Psoas muscle (tissue), 7 donors: ENCODE measurements at regions not wholly inside any gene's neighbourhood (a gene's known extent, or its start where the extent isn't known, plus 50 kb on each side); places are given as distances from the start of the nearest gene placed in this dataset.

Source experiments
- ATAC-seq, 4 donors: fragments of 200-7000 bp; cut with Tn5 transposase; one replicate each; pipeline ENCODE4 v1.9.1; 2020; ENCODE audit warnings: moderate library complexity in 3 of 4, mild to moderate bottlenecking in 2 of 4
- DNase-seq, 2 donors: peaks; one replicate each; pipeline ENCODE4 v3.0.0-alpha.2; 2020
- H3K27ac ChIP-seq: fragments of 200-600 bp; one replicate; pipeline ENCODE4 v1.8.0; 2022
- H3K27me3 ChIP-seq, 3 donors: fragments of 200-600 bp in 1 of 3; one replicate each; pipeline versions ENCODE4 v1.6.1 to v1.8.0; 2013 to 2022; ENCODE audit warnings: low read length in 2 of 3, mild to moderate bottlenecking in 2 of 3, moderate library complexity in 1 of 3; ENCODE audit not compliant: insufficient read depth in 3 of 3
- H3K36me3 ChIP-seq, 2 donors: fragments of 200-600 bp in 1 of 2; one replicate each; pipeline versions ENCODE4 v1.6.1 to v1.8.0; 2013 to 2022; ENCODE audit warnings: low read depth in 1 of 2, mild to moderate bottlenecking in 1 of 2, moderate library complexity in 1 of 2; ENCODE audit not compliant: insufficient read depth in 1 of 2
- H3K4me1 ChIP-seq: fragments of 200-600 bp; one replicate; pipeline ENCODE4 v1.8.0; 2022
- H3K4me3 ChIP-seq: fragments of 200-600 bp; one replicate; pipeline ENCODE4 v1.8.0; 2022; ENCODE audit warnings: mild to moderate bottlenecking
- H3K9me3 ChIP-seq: fragments of 200-600 bp; one replicate; pipeline ENCODE4 v1.8.0; 2022
- CTCF ChIP-seq: fragments of 200-600 bp; IDR thresholded peaks from one replicate; pipeline ENCODE4 v1.8.0; 2022; ENCODE audit warnings: antibody characterized with exemption
- WGBS, 3 donors: extraction: QIAGEN DNeasy Blood & Tissue Kit; methylation state at CpG; one replicate each; pipeline versions ENCODE4 v1.1.6 to v1.1.7; 2013; 5-methylcytosine and 5-hydroxymethylcytosine counted together
- intact Hi-C, 2 donors: fragments of 100-400 bp; cut with DNase I; formaldehyde crosslinking; loops; one replicate each; pipeline versions ENCODE4 v1.11.0 to v1.14.2; 2022
- donor health status: healthy with polysubstance abuse.
- donor health status: DM: no; HTN: no; CAD: no; lungs with moderate emphysema.
- donor health status: Bipolar disorder and iron deficiency.
- donor health status: healthy.
- donor health status: DM: yes; HTN: yes; CAD: no.
- donor health status: DM: no; HTN: no; CAD: no.
- donor health status: DM: yes; HTN: yes; CAD: no.

DNA sequence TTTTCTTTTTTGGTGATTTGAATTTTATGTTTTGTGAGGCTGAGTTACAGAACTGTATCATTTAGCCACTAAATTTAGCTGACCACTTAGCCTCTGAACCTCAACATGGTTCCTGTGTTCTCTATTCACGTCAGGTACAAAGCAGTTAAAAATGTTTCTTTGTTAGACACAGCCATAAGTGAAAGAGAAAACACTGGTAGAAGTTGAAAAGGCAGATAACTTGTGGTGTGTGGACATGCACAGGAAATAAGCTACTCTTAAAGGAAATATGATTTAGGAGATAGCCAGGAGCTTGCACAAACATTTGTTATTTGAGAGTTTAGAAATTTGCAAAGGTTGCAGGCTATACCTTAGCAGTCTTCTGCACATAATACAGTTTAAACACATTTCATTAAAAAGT is 171.0 kb upstream of the RPS6KA3 start:
- TF ChIP-seq CTCF: no peak
- 44 to 58% (median 51%) methylated on average over 1 of the region's 1 CpG for whole genome bisulfite sequencing, 3 donors
- Histone ChIP-seq H3K27ac (no peak overlapping the region), H3K4me3 (no peak overlapping the region), H3K9me3 (no peaks in the 10 kb centered on the region), H3K36me3 (no peaks in the 10 kb centered on the region), H3K4me1 (no peaks in the 10 kb centered on the region), H3K27me3 (no peaks in the 10 kb centered on the region)
- no peak for DNase-seq
- intact Hi-C loops: no loop called here
- no peak for ATAC-seq

GRCh38 chrX:20435913-20436312 is 169.2 kb upstream of the RPS6KA3 start:
- intact Hi-C loops: no loop called here
- ATAC-seq (no peak), DNase-seq (no peak)
- 56 to 78% (median 61%) methylated on average over 1 of the region's 1 CpG for WGBS, 3 donors
- TF ChIP-seq CTCF: no peak
- H3K4me3 ChIP-seq: no peak overlapping the region
- no peaks in the 10 kb centered on the region for H3K9me3 ChIP-seq
- no peaks in the 10 kb centered on the region for H3K4me1 ChIP-seq
- no peaks in the 10 kb centered on the region for H3K36me3 ChIP-seq
- no peaks in the 10 kb centered on the region for H3K27me3 ChIP-seq
- no peak overlapping the region for H3K27ac ChIP-seq

GRCh38 chrX:20434986-20435385 is 168.3 kb upstream of the RPS6KA3 start:
- H3K27me3 ChIP-seq: no peaks in the 10 kb centered on the region
- ATAC-seq (no peak), DNase-seq (no peak)
- H3K9me3 ChIP-seq: no peaks in the 10 kb centered on the region
- H3K4me3 ChIP-seq: no peak overlapping the region
- H3K4me1 ChIP-seq: no peaks in the 10 kb centered on the region
- intact Hi-C loops: no loop called here
- TF ChIP-seq CTCF: no peak
- no peaks in the 10 kb centered on the region for H3K36me3 ChIP-seq
- H3K27ac ChIP-seq: no peak overlapping the region
- 49 to 61% (median 60%) methylated on average over 3 of the region's 3 CpGs for WGBS, 3 donors

- intact Hi-C loops: no loop called here
- Histone ChIP-seq H3K36me3 (no peaks in the 10 kb centered on the region), H3K27me3 (no peaks in the 10 kb centered on the region), H3K4me3 (no peak overlapping the region), H3K9me3 (no peaks in the 10 kb centered on the region), H3K4me1 (no peaks in the 10 kb centered on the region), H3K27ac (no peak overlapping the region)
- DNase-seq (no peak), ATAC-seq (no peak)
- no peak for TF ChIP-seq CTCF
- WGBS, 3 donors: 86 to 100% (median 92%) methylated on average over 1 of the region's 1 CpG
Observed at GRCh38 chrX:20433388-20433775, 166.7 kb upstream of the RPS6KA3 start.

DNA sequence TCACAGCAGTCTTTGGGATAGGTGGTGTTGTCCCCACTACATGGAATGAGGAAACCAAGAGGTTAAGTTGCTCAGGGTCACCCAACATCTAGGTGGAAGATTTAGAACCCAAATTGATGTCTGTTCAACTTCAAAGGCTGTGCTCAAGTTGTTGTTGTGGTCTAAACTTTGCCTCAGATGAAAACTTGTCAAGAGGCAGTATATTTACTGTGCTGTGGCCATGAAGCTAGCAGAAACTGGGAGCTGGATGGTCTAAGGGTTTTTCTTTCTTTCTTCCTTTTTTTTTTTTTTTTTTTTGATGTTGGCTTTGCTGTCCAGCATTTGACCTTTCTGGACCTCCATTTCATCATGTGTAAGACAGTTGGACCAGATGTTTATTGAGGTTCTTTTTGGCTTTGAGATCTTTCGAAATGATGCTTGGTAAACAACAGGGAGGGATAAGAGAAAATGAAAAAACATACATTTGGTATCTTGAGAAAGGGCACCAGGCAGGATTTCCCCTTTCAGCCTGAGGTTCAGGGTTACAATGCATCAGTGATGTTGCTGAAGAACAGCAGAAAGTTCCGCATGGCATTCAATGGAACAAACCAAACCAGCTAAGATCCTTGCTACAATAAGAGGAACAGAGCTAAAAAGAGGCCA is 166.2 kb upstream of the RPS6KA3 start:
- no peak overlapping the region for H3K4me3 ChIP-seq
- no peak for ATAC-seq
- no peak for TF ChIP-seq CTCF
- intact Hi-C loops: no loop called here
- H3K27ac ChIP-seq: no peak overlapping the region
- WGBS, 3 donors: 78 to 82% (median 82%) methylated on average over 2 of the region's 2 CpGs
- no peak for DNase-seq
- no peaks in the 10 kb centered on the region for H3K4me1 ChIP-seq
- H3K36me3 ChIP-seq: no peaks in the 10 kb centered on the region
- H3K27me3 ChIP-seq: no peaks in the 10 kb centered on the region
- H3K9me3 ChIP-seq: no peaks in the 10 kb centered on the region
